Tibial nerve (tissue), 4 donors: ENCODE measurements at regions not wholly inside any gene's neighbourhood (a gene's known extent, or its start where the extent isn't known, plus 50 kb on each side); places are given as distances from the start of the nearest gene placed in this dataset.

ENCODE experiments used
- CTCF ChIP-seq, 5 experiments: fragments of 200-600 bp in 3 of 5; fragments of 450-650 bp in 2 of 5; sonication (generic) in 3 of 5; IDR thresholded peaks; one replicate each; pipeline ENCODE4 v1.5.1; 2016 to 2019; ENCODE audit warnings: antibody characterized with exemption in 5 of 5, mild to moderate bottlenecking in 3 of 5, moderate library complexity in 2 of 5
- EP300 ChIP-seq, 2 donors: sonication (generic); formaldehyde crosslinking; IDR thresholded peaks; one replicate each; pipeline ENCODE4 v1.6.1; 2017; ENCODE audit warnings: antibody characterized with exemption in 2 of 2, mild to moderate bottlenecking in 1 of 2

- TF ChIP-seq CTCF (IDR thresholded peaks at IDR 0.05) (no peak), EP300 (IDR thresholded peaks at IDR 0.05) (no peak)
Measured at GRCh38 chr22:22143448-22143847, 101.1 kb upstream of the VPREB1 start.
